ENCODE measurements at regions not wholly inside any gene's neighbourhood (a gene's known extent, or its start where the extent isn't known, plus 50 kb on each side); places are given as distances from the start of the nearest gene placed in this dataset.

- POLR2A ChIA-PET: no interaction called here
- ATAC-seq (no peak), DNase-seq (ENCODE audit: low read depth, low spot score) (no peak), FAIRE-seq (no peak)
- no peaks in the 10 kb centered on the region for H3K79me2 ChIP-seq (ENCODE audit: control insufficient read depth, insufficient read depth, low read length)
- H3K4me3 ChIP-seq: no peak overlapping the region
- intact Hi-C loops (cut with micrococcal nuclease; ENCODE audit: unreplicated experiment) (no loop called here), in situ Hi-C loops (cut with MboI) (no loop called here)
- no TSS peak for BruUV-seq (replicated peaks)
- CTCF ChIA-PET: interaction anchor here (1.2 kb wide), 1 partner anchor 460 kb away, joined by 3 read pairs; no protein-coding TSS in a partner anchor
- TF ChIP-seq MYB (IDR thresholded peaks at IDR 0.05; ENCODE audit: borderline replicate concordance, low read depth, low read length) (no peak), CBX5 (IDR thresholded peaks at IDR 0.05; ENCODE audit: low read depth) (no peak), STAT3 (IDR thresholded peaks at IDR 0.05; ENCODE audit: low read depth, low read length) (no peak), KAT2A (conservative IDR thresholded peaks at IDR 0.05; ENCODE audit: control insufficient read depth, low read depth, low read length) (no peak), RCOR1 (conservative IDR thresholded peaks at IDR 0.05; ENCODE audit: low read depth, low read length) (no peak), SIX5 (IDR thresholded peaks at IDR 0.05; ENCODE audit: low read depth, low read length, severe bottlenecking) (no peak), ZNF217 (IDR thresholded peaks at IDR 0.05) (no peak), IKZF1 (conservative IDR thresholded peaks at IDR 0.05) (no peak), NR2C1 (IDR thresholded peaks at IDR 0.05) (no peak), BRCA1 (IDR thresholded peaks at IDR 0.05; ENCODE audit: low read depth, low read length) (no peak), SUPT20H (IDR thresholded peaks at IDR 0.05; ENCODE audit: borderline replicate concordance, control insufficient read depth, low read depth, low read length) (no peak), WRNIP1 (IDR thresholded peaks at IDR 0.05; ENCODE audit: borderline replicate concordance, low read depth, low read length) (no peak), NBN (IDR thresholded peaks at IDR 0.05) (no peak), RFX5 (IDR thresholded peaks at IDR 0.05; ENCODE audit: low read depth, low read length) (no peak), IRF4 (IDR thresholded peaks at IDR 0.05; ENCODE audit: low read depth, low read length) (no peak), YBX1 (IDR thresholded peaks at IDR 0.05) (no peak), ZBTB4 (CRISPR knock-in tag; IDR thresholded peaks at IDR 0.05) (no peak), CHD2 (IDR thresholded peaks at IDR 0.05; ENCODE audit: borderline replicate concordance, low read depth, low read length) (no peak)
- no peak overlapping the region for H3K9ac ChIP-seq (ENCODE audit: control insufficient read depth, insufficient read depth, low read length)
- no peak overlapping the region for H3K27ac ChIP-seq (ENCODE audit: control insufficient read depth, insufficient read depth)
- no peaks in the 10 kb centered on the region for H3K27me3 ChIP-seq (replicated peaks in 1 of 2; ENCODE audit: control insufficient read depth in 2 of 2, insufficient read depth in 2 of 2, low read length in 1 of 2)
- 0% methylated on average over 2 of the region's 2 CpGs for WGBS (ENCODE audit: insufficient coverage, insufficient replicate concordance, low lambda C conversion rate, missing lambda C conversion rate)
- SMC1A ChIA-PET (ENCODE audit: uncharacterized antibody, unreplicated experiment): no interaction called here
- no peak overlapping the region for H2AFZ ChIP-seq (ENCODE audit: control insufficient read depth, low read depth, low read length)
- no peak overlapping the region for H3K4me2 ChIP-seq (ENCODE audit: control insufficient read depth, insufficient read depth)
- RAD21 ChIA-PET (ENCODE audit: unreplicated experiment): no interaction called here
- H3K9me3 ChIP-seq (replicated peaks; ENCODE audit: control insufficient read depth, insufficient read depth, low read length): no peaks in the 10 kb centered on the region
- H4K20me1 ChIP-seq (ENCODE audit: control insufficient read depth, insufficient read depth): no peaks in the 10 kb centered on the region
- no peaks in the 10 kb centered on the region for H3K4me1 ChIP-seq (ENCODE audit: control insufficient read depth, insufficient read depth, low read length)
- no peaks in the 10 kb centered on the region for H3K36me3 ChIP-seq (ENCODE audit: control insufficient read depth in 2 of 2, insufficient read depth in 2 of 2, low read length in 1 of 2)
Observed at GRCh38 chr13:109606520-109606919, 179.9 kb downstream of the IRS2 start.

Data from GM12878 (cell line).